HG03103 (cell line): ENCODE measurements at regions not wholly inside any gene's neighbourhood (a gene's known extent, or its start where the extent isn't known, plus 50 kb on each side); places are given as distances from the start of the nearest gene placed in this dataset.

Experiments
- ATAC-seq: cut with Tn5 transposase; IDR thresholded peaks from one replicate; pipeline ENCODE4 v1.9.1; 2021; ENCODE audit warnings: low read depth; ENCODE audit not compliant: unreplicated experiment

DNA sequence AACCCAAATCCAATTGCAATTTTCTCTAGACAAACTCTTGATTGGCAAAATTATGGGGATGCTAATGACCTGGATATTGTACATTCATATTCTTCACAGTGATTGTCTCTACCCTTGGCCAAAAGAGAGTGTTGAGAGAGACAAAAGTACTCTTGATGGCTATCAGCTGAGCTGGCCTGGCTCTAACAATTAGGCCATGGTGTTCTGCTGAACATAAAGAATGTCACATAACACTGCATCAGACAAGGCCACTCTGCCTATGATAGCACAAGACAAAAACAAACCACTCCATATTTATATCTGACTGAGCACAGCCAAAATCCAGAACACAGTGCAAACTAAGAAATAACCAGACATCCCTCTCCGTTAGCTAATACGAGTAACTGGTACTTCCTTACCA, 101.7 kb downstream of the ADAMTS1 start:
- no peak for ATAC-seq

GRCh38 chr21:26739189-26739588, 106.0 kb downstream of the ADAMTS1 start:
- no peak for ATAC-seq

- no peak for ATAC-seq
Measured at GRCh38 chr21:26736449-26736848, 108.8 kb downstream of the ADAMTS1 start.

GRCh38 chr21:26732432-26733221, 112.6 kb downstream of the ADAMTS1 start:
- no peak for ATAC-seq

- no peak for ATAC-seq
Measured at GRCh38 chr21:26719750-26720149, 125.5 kb downstream of the ADAMTS1 start.

DNA sequence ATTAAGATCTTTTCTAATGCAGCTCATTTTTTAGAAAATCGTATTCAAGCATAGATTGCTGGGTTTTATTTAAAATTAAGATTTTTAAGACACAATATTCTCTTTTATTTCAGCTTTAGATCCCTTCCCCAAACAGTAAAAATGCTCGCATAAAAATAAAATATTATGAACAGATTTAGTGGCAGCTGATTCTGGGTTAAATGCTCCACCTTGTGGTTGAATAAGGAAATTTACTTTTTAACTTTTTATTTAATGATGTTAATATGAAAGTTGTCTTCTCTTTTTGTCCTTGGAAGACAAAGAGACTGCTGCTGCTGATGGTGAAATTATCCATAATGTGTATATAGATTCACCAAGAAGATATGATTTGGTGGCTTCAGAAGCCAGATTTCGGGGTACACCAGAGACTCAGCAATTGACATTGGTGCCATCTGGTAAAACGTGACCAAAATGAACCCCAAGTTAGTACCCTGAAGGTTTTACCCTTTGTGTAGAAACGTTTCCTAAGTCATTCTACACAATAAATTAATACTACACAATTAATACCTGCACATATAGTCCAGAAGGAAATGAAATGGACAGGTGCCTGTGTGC, 128.0 kb downstream of the ADAMTS1 start:
- ATAC-seq = no peak

DNA sequence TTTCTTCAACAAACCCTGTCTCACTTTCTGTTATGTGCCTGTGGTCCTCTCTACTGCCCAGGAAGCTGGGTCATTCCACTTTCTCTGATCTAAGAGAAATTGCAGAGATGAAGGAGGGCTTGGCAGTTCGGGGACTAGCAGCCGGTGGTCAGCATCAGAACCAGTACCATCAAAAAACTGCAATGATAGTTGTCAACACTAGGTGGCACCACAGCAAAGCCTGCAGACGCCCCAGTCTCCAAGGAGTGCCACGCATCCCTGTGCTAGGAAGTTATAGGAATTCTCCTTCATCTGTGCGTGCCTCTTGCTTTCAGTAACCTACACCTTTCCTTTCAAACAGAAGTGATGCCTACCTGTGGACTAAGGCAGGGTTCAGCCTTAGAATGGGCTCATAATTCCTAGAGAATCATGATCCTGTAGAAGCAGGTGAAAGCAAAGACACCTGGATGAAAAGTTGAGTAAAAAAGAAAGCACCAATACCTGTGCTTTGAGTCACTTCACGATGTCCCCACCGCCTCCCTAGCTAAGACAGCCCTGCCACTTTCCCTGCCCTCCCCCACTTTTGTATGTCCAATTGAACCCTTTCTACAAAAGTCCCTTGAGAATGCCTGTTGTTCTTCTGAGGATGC, 129.2 kb downstream of the ADAMTS1 start:
- ATAC-seq = peak; percentile 73

DNA sequence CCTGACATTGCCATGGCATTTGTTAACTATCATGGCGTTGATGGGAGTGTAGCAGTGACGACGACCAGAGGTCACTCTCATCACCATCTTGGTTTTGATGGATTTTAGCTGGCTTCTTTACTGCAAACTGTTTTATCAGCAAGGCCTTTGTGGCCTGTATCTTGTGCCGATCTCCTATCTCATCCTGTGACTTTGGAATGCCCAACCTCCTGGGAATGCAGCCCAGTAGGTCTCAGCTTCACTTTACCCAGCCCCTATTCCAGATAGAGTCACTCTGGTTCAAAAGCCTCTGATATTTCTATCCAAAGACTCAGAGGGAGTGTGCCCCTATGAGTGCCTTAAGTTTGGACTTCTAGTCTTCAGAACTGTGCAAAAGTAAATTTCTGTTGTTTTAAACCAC, 130.1 kb downstream of the ADAMTS1 start:
- ATAC-seq = no peak

- no peak for ATAC-seq
Measured at GRCh38 chr21:26710155-26710554, 135.1 kb downstream of the ADAMTS1 start.

GRCh38 chr21:26709090-26709489, 136.0 kb upstream of the CYYR1 start:
- ATAC-seq = no peak

DNA sequence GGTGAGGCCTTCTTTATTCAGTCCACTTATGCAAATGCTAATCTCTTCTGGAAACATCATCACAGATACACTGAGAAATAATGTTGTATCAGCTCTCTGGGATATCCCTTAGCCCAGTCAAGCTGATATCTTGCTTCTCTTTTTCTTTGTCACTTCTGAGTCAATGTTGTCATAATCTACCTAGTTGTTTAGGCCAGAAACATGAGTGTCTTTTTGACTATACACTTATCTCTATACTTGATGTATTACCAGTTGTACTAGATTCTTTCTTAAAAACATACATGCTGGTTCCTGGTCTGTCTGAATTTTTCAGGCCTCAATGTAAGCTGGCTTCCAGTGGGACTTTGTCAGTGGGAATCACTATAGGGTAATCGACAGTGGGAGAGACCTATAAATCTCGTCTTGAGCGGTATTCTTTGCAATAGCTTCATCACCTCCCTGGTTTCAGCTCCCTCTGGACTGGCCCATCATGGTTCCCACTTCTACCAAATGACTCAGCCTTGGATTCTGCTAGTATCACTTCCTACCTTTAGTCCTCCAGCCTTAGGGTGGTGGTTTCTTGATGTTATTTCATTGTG, 135.2 kb upstream of the CYYR1 start:
- ATAC-seq = no peak

DNA sequence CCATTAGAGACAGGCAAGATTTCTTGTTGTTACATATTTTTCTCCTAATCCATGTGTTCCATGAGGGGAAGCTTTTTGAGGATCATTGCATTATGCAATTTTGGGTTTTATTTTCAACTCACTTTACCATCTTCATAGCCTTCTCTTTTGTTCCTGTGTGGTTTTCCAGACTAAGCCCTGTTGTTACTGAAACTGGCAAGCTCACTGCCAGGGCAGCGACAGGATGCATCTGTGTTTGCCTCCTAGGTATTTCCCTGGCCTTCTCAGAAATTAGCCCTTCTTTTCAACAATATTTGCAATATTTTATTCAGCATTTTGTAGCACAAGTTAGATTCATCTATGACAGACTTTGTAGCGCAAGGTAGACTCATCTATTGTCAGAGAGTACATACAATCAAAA, 134.2 kb upstream of the CYYR1 start:
- ATAC-seq = no peak

GRCh38 chr21:26698416-26698815, 125.3 kb upstream of the CYYR1 start:
- no peak for ATAC-seq

DNA sequence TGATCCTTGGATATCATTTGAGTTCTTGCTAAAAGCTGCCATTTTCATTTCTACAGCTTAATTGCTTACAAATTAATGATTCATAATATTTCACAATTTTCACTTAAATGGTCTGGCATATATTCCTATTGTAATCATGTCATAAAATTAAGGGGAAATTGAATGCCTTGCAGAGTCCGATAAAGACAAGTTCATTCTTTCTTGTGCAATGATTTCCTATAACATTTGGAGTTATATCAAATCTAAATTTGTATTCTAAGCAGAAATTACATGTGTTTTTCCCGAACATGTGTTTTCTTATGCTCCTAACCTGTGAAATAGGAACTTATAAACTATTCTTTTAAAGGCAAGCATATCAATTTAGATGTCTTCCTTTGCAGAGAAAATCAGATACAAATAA, 118.3 kb upstream of the CYYR1 start:
- no peak for ATAC-seq

GRCh38 chr21:26686705-26687104, 113.6 kb upstream of the CYYR1 start:
- ATAC-seq = no peak

DNA sequence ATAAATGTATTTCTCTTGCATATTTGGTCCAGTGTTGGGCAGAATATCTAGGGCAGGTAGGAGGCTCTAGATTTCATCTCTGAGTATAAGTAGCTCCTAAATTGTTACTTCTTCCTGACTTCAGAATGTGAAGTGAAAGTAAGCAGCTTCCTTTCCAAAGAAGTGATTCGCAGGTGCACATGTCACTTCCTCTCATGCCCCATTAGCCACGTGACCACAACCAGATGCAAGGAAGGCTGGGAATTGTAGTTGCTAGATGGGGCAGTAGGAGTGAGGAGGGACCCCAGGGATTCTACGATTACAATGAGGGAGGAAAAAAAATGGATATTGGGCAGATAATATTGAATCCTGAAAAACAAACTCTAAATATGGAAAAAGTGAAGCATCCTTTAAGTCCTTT, 113.2 kb upstream of the CYYR1 start:
- peak; percentile 98 for ATAC-seq

DNA sequence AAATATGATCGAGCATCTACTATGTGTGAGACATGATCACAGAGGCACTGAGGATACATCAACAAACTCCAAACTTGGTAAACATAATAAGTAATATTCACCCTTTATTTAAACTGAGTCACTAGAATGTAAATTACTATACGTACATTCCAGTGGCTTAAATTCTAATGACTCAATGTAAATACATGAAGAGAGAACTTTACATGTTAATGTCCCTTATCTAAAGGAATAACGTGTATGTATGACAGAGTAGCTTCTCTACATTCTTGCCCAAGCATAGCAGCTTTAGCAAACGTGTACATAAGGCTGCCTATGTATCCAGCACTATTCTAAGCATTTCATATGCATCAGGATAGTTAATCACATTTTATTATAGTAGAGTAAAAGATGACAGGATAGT, 111.8 kb upstream of the CYYR1 start:
- no peak for ATAC-seq

- no peak for ATAC-seq
Measured at GRCh38 chr21:26683996-26684395, 110.9 kb upstream of the CYYR1 start.

- ATAC-seq = no peak
Measured at GRCh38 chr21:26679284-26679683, 106.2 kb upstream of the CYYR1 start.

DNA sequence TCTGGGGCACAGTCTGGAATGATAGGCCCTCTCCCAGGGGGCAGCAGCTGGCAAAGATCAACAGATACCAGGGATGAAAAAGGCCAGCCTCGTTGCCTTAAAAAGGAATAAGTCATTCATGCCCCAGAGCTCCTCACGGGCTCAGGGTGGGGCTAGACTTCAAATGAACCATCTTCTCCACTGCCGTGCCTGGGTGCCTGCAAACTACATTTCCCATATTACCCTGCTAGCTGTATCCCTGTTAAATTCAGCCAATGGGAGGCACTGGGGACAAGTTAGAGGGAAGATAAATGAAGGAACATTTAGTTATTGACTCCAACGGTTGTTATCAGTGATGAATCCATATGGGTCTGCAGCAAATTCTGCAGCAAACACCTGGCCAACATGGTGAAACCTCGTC, 101.2 kb upstream of the CYYR1 start:
- no peak for ATAC-seq

DNA sequence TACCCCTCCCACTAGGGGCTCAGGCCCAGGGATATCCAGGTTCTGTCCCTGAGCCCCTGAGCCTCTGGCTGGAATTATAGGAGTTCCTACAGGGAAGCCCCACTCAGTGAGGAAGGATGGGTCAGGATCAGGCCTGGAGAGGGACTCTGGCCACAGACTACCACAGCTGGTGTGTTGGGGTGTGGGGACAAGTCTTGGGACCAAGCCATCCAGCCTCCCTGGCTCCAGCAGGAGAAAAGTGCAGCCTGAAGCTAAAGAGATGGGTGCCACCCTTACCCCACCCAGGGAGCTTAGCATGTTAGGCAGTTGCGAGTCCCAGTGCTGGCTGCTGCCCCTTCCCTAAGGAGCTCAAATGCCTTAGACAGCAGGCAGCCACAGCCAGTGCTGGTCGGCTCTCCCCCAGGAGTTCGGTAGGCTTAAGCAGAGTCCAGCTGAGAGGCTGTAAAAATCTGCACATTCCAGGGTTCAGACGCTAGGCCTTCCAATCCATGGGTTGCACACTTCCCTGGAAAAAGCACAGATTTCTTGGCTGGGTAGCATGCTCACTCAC, 96.2 kb upstream of the CYYR1 start:
- no peak for ATAC-seq
